Activated B cell treated with CpG ODN at 0.5 μM for 24 hours (primary cell): ENCODE measurements at regions not wholly inside any gene's neighbourhood (a gene's known extent, or its start where the extent isn't known, plus 50 kb on each side); places are given as distances from the start of the nearest gene placed in this dataset.

Experiments
- ATAC-seq: fragments of 200-7000 bp; cut with Tn5 transposase; one replicate; pipeline ENCODE4 v1.10.0; 2021; ENCODE audit warnings: low read depth, mild to moderate bottlenecking, moderate library complexity
- CTCF ChIA-PET: fragments of 350-600 bp; sonication (Branson Sonifier 250); formaldehyde crosslinking; loops from one replicate; lab custom pipeline; 2021; ENCODE audit warnings: antibody characterized with exemption; lab: Charles Lee
- POLR2A ChIA-PET: fragments of 350-600 bp; sonication (Branson Sonifier 250); formaldehyde crosslinking; loops from one replicate; lab custom pipeline; 2021; ENCODE audit warnings: antibody characterized with exemption; lab: Charles Lee
- DNase-seq: peaks from one replicate; pipeline ENCODE4 v3.0.0; 2022
- H3K27ac Mint-ChIP-seq: one replicate; pipeline ENCODE4 v1.8.0; 2020; ENCODE audit warnings: mixed read lengths
- H3K27me3 Mint-ChIP-seq: one replicate; pipeline ENCODE4 v1.8.0; 2021; ENCODE audit warnings: mixed read lengths
- H3K36me3 Mint-ChIP-seq: one replicate; pipeline ENCODE4 v1.8.0; 2021; ENCODE audit warnings: low read depth, mixed read lengths
- H3K4me1 Mint-ChIP-seq: one replicate; pipeline ENCODE4 v1.8.0; 2021; ENCODE audit warnings: mixed read lengths
- H3K4me3 Mint-ChIP-seq: one replicate; pipeline ENCODE4 v1.8.0; 2020; ENCODE audit warnings: mild to moderate bottlenecking, mixed read lengths
- H3K9me3 Mint-ChIP-seq: one replicate; pipeline ENCODE4 v1.8.0; 2020; ENCODE audit warnings: mixed read lengths
- CTCF ChIP-seq: fragments of 200-600 bp; IDR thresholded peaks from one replicate; pipeline ENCODE4 v1.8.0; 2022; ENCODE audit warnings: antibody characterized with exemption, mild to moderate bottlenecking
- intact Hi-C: fragments of 100-400 bp; cut with micrococcal nuclease; formaldehyde crosslinking; loops from one replicate; pipeline ENCODE4 v1.15.1; 2024

- no peak overlapping the region for H3K27ac Mint-ChIP-seq
- no peaks in the 10 kb centered on the region for H3K27me3 Mint-ChIP-seq
- H3K4me3 Mint-ChIP-seq = no peak overlapping the region
- peaks cover 5% of the 10 kb centered on the region for H3K9me3 Mint-ChIP-seq
- POLR2A ChIA-PET = no interaction called here
- CTCF ChIA-PET = no interaction called here
- intact Hi-C loops = no loop called here
- no peaks in the 10 kb centered on the region for H3K36me3 Mint-ChIP-seq
- TF ChIP-seq CTCF = no peak
- H3K4me1 Mint-ChIP-seq = no peaks in the 10 kb centered on the region
- no peak for DNase-seq
- ATAC-seq = no peak
Observed at GRCh38 chr4:29310252-29310651, 1409.9 kb upstream of the PCDH7 start.

DNA sequence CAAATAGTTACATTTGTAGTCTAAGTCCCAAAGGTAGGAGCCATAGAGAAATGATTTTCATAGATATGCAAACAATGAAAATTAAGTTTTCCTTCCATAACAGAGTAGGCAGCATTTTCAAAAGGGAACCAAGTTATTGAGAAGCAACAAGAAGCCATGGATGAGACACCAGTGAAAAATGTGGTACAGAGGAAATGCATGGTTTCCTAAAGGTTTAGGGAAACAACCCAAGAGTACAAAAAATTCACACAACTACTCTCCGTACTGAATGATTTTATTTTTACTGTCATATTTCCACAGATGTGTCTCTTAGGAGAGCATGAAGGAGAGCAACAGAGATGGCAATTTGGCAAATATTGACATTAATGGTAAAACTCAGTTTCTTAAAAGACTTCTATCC lies 1408.9 kb upstream of the PCDH7 start:
- intact Hi-C loops = no loop called here
- CTCF ChIA-PET = no interaction called here

DNA sequence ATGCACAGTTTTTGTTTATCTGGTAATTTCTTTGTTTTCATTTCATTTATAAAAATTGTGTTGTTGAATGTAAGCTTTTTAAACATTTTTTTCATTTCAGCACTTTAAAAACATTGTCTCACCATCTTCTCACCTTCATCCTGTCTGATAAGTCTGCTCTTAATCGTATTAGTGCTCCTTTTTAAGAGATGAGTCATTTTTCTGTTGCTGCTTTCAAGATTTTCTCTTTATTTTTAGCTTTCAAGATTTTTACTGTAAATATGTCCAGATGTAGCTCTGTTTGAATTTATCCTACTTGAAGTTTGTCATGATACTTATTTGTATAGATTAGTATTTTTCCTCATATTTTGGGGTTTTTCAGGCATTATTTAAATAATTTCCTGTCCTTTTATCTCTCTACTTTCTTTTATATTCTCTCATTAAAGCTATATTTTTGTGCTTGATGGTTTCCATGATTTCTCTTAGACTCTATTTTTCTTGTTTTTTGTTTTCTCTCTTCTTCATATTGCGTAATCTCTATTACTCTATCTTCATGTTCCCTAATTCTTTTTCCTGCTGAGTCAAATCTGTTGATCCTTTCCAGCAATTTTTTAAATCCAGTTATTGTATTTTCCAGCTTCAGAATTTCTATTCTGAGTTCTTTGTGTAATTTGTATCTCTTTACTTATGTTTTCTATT lies 1400.4 kb upstream of the PCDH7 start:
- intact Hi-C loops = no loop called here
- H3K36me3 Mint-ChIP-seq = no peaks in the 10 kb centered on the region

More for the DNA sequence above, 1408.9 kb upstream of the PCDH7 start:
- no peak for ATAC-seq
- no peak for TF ChIP-seq CTCF
- POLR2A ChIA-PET = no interaction called here
- no peak overlapping the region for H3K4me3 Mint-ChIP-seq
- no peak for DNase-seq
- H3K27me3 Mint-ChIP-seq = no peaks in the 10 kb centered on the region
- no peaks in the 10 kb centered on the region for H3K4me1 Mint-ChIP-seq
- no peaks in the 10 kb centered on the region for H3K36me3 Mint-ChIP-seq
- H3K27ac Mint-ChIP-seq = no peak overlapping the region
- peaks cover 5% of the 10 kb centered on the region for H3K9me3 Mint-ChIP-seq

DNA sequence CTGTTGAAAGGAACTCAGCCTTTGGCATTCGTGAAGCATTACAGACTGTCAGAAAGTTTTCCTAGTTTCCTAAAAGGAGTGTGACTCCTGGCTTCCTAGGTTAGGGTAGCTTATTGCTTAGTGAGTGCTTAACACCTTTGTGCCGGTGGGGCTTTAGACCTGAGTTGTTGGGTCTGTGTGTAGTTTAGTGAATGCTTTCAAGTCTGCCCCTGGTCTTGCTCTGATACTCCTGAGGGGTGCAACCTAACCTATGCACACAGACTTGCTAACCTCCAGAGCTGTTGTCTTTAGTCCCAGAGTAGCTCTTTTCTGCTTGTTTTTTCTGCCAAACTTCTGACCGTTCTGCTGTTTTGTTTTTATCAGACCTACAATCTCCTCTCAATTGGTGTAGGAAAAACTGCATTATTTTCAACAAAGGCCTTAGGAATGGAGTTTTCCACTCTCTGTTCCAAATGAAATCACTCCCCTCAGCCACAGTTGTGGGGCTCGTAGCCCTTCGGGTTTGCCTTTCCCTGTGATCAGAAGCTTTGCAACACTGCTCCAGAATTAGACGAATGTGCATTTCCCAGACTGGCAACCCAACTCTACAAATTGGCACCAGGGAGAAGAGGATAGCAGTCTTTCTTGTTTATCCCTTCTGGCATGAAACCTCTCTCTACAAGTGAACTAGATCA lies 1399.1 kb upstream of the PCDH7 start:
- Mint-ChIP-seq H3K4me1 (no peaks in the 10 kb centered on the region), H3K27me3 (no peaks in the 10 kb centered on the region), H3K9me3 (peaks cover 5% of the 10 kb centered on the region), H3K36me3 (no peaks in the 10 kb centered on the region), H3K27ac (no peak overlapping the region), H3K4me3 (no peak overlapping the region)
- ChIA-PET POLR2A (no interaction called here), CTCF (no interaction called here)
- TF ChIP-seq CTCF = no peak
- DNase-seq (no peak), ATAC-seq (no peak)
- intact Hi-C loops = no loop called here

More for the DNA sequence above, 1400.4 kb upstream of the PCDH7 start:
- ChIA-PET CTCF (no interaction called here), POLR2A (no interaction called here)
- no peak for TF ChIP-seq CTCF
- Mint-ChIP-seq H3K27ac (no peak overlapping the region), H3K9me3 (peaks cover 5% of the 10 kb centered on the region), H3K4me3 (no peak overlapping the region), H3K27me3 (no peaks in the 10 kb centered on the region), H3K4me1 (no peaks in the 10 kb centered on the region)
- no peak for DNase-seq
- no peak for ATAC-seq

- ATAC-seq (no peak), DNase-seq (no peak)
- POLR2A ChIA-PET = no interaction called here
- Mint-ChIP-seq H3K4me3 (no peak overlapping the region), H3K27me3 (no peaks in the 10 kb centered on the region), H3K27ac (no peak overlapping the region), H3K9me3 (peaks cover 2% of the 10 kb centered on the region), H3K4me1 (no peaks in the 10 kb centered on the region), H3K36me3 (no peaks in the 10 kb centered on the region)
- CTCF ChIA-PET = no interaction called here
- intact Hi-C loops = no loop called here
- no peak for TF ChIP-seq CTCF
Observed at GRCh38 chr4:29326004-29326403, 1394.2 kb upstream of the PCDH7 start.
